Epithelial cell of prostate (primary cell): ENCODE measurements at regions not wholly inside any gene's neighbourhood (a gene's known extent, or its start where the extent isn't known, plus 50 kb on each side); places are given as distances from the start of the nearest gene placed in this dataset.

Source experiments
- DNase-seq: peaks from one replicate; pipeline ENCODE4 v3.0.0-alpha.2; 2011; ENCODE audit warnings: low read depth, low spot score
- H3K27ac ChIP-seq: fragments of 450-650 bp; 2 replicates; pipeline ENCODE4 v1.5.1; 2017; ENCODE audit warnings: mild to moderate bottlenecking

DNA sequence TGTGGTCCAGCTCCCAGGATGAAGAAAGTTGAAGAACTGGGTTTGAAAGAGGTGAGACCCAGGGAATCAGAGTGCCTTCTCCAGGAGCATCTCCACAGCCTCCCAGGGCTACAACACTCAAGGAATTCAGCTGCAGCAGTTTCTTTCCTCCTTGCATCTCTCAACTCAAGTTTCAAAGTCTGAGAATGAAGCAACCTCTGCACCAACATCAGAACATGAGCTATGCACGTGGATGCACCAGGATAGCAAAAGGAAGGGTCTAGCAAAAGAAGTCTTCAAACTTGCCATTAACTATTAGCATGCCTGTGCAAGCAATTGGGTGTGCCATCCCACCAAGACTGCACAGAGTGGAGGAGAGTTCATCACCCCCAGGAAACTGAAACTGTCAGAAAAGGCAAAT, 193.9 kb downstream of the OTOR start:
- no peak overlapping the region for H3K27ac ChIP-seq
- no peak for DNase-seq

- H3K27ac ChIP-seq, result no peak overlapping the region
- DNase-seq, result no peak
Measured at GRCh38 chr20:16942756-16943155, 194.6 kb downstream of the OTOR start.

GRCh38 chr20:16944745-16945144, 196.6 kb downstream of the OTOR start:
- H3K27ac ChIP-seq, result no peak overlapping the region
- no peak for DNase-seq

GRCh38 chr20:16945619-16946018, 197.5 kb downstream of the OTOR start:
- no peak for DNase-seq
- no peak overlapping the region for H3K27ac ChIP-seq

DNA sequence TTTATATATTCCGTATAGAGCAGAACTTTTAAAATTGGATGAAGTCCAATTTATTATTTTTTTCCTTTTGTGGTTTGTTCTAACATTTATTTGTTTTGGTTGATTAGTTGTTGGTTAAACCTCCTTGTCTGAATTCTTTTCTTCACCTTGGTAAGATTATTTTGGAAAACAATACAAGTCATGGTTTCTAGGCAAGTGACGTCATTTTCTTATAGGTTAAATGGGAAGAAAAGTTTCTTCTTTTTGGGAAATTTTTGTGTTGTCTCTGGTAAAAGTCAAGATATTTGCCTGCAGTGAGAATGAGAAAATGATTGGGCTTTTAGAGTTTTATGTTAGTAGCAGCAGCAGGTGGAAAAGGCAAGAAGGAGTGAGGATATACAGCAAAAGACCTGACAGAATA, 197.9 kb downstream of the OTOR start:
- no peak for DNase-seq
- H3K27ac ChIP-seq, result no peak overlapping the region

DNA sequence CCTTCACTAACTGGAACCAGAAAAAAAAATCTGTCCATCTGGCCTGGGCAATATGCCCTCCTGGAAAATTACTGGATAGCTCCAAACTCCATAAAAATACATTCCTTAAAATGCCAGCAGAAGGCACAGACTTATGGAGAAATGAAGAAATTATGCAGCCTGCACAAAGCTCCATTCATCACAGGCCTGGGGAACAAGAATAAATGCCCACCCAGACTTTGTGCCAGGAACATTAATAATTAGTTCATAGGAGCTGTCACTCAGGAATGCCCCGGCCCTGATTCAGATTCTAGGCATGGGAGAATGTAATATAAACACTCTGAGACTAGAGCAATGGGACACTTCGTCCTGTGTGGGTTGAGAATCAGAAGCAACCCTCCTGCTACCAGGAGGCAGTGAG, 199.3 kb downstream of the OTOR start:
- no peak for DNase-seq
- no peak overlapping the region for H3K27ac ChIP-seq

- no peak overlapping the region for H3K27ac ChIP-seq
- no peak for DNase-seq
Measured at GRCh38 chr20:16951876-16952275, 203.7 kb downstream of the OTOR start.

DNA sequence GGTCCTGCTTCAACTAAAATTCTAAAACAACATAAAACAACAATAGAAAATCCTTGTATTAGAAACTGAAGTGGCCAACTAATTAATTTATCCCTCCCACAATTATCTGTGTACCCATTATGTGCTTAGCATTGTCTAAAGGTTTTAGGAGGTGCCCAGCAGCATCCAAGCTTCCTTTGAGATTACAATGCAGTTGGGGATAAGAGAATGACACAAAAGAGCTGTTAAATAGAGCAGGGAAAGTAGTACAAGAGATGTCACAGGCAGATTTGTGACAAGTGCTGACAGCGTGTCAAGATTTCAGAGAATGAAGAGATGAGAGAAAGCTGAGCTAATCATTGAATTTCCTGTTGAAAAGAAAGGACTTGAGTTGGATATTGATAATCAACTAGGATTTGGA, 204.8 kb downstream of the OTOR start:
- H3K27ac ChIP-seq, result no peak overlapping the region
- no peak for DNase-seq

- DNase-seq, result no peak
Measured at GRCh38 chr20:16953858-16954257, 205.7 kb downstream of the OTOR start.

DNA sequence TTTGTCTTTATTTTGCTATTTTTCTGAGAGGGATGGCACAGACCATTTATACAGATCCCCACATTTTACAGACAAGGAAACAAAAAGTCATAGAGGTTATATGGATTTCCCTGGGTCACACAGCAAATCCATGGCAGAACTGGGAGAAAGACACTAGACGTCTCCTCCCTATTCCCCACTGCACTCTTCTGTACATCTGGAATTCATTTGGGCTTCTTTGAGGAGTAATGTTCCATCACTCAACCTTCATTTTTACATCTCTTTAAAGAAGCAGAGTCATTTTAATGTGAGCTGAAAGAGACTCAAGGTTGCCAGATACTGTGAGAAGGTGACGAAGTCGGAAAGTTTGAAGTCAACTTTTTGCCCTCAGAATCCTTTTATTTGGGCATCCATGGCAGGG, 207.3 kb downstream of the OTOR start:
- H3K27ac ChIP-seq, result no peak overlapping the region
- DNase-seq, result no peak

More at GRCh38 chr20:16953858-16954257, 205.7 kb downstream of the OTOR start:
- no peak overlapping the region for H3K27ac ChIP-seq

DNA sequence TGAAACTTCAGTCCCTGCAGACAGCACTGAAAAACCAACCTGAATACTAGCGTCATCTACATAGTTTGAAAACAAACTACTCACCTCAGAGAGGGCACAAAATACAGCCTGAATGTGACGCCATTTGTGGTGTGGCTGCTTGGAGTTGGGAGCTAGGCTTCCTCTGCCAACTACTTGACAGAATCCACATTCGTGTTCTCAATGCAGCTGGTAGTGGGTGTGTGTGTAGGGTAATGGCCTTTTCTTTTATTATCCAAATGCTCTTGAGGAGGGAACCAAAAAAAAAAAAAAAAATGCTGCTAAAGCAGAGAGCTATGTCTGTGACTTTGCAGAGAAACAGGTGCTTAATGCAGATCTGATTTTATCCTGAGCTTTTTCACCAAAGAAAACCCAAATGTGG, 207.8 kb downstream of the OTOR start:
- no peak for DNase-seq
- H3K27ac ChIP-seq, result no peak overlapping the region

DNA sequence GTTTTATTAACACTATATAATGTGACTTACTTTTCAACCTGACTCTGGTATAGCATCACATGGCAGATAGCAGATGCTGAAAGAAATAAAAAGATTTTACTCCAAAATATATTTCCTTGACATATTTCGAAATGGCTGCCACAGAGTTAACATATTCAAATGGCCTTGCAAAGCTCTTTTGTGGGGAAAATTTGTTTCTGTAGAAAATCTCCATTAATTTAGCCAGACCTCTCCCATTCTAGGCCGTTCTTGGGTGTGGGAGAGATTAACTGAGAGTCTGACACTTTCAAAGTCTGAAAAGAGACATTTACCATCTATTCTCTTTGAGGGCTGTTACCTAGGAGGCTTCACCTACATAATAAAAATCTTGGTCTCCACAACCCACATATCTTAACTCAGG, 217.2 kb downstream of the OTOR start:
- H3K27ac ChIP-seq, result no peak overlapping the region
- DNase-seq, result no peak

DNA sequence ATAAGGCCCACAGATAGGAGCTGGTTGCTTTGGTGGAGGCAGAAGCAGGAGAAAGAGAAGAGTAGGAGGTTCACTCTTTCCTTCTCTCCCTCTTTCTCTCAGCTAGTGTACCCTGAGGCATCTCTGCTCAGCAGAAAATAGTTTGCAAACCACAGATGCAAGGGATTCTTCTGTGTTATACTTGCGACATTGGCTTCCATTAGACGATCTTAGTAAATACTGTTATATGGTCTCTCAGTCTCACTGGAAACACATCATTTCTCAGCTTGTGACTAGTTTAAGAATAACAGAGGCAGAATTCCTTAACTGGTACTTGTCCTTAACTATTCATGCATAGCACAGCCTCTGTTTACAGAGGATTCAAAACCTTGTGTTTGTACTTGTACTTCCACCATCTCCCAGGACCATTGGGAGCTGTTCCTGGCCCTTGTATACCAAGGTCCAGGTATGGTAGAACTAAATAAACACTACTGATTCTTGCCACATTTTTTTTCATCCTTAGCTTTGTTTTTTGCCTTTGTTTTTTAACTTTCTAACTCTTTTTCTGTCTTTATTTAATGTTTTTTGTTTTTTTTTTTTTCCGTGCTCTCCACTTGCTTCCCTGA, 218.2 kb downstream of the OTOR start:
- no peak overlapping the region for H3K27ac ChIP-seq

GRCh38 chr20:16968099-16968498, 219.9 kb downstream of the OTOR start:
- no peak overlapping the region for H3K27ac ChIP-seq
- DNase-seq, result no peak

More for the DNA sequence above, 218.2 kb downstream of the OTOR start:
- no peak for DNase-seq

DNA sequence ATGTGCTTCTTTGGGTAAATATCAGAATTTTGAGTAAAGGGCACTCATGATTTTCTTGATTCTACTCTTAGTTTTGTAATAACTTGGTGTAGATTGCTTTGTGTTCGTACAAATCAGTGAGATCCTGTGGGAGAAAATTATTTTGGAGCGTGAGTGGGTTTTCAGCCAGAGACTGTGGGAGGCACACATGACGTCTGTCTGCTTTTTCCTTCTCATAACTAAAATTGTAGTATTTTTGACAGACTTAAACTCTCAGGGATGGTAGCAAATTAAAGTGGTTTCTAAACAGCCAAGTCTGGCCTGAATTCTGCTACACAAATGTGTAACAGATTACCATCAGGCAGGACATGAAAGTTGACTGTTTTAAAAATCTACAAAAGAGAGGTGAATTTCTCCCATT, 222.6 kb downstream of the OTOR start:
- H3K27ac ChIP-seq, result no peak overlapping the region
- no peak for DNase-seq

GRCh38 chr20:16974080-16974854, 226.1 kb downstream of the OTOR start:
- no peak overlapping the region for H3K27ac ChIP-seq
- no peak for DNase-seq

DNA sequence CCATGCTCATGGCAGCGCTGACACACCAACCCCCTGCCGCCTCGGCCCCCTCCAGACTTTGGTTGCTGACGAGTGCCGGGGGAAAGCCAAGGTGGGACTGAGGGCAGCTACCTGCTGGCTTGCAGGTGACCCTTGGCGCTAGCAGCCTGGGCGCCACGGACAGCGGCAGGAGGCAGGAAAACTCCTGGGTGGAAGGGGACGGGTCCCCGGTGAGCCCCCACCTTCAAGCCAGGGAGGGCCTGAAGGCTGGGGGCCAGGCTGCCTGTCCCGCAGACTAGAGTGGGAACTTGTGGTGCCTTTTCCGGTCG, 226.7 kb downstream of the OTOR start:
- DNase-seq, result no peak
- no peak overlapping the region for H3K27ac ChIP-seq

- no peak for DNase-seq
Measured at GRCh38 chr20:16975682-16976081, 227.5 kb downstream of the OTOR start.

GRCh38 chr20:16978497-16978896, 230.3 kb downstream of the OTOR start:
- no peak overlapping the region for H3K27ac ChIP-seq
- no peak for DNase-seq

More at GRCh38 chr20:16975682-16976081, 227.5 kb downstream of the OTOR start:
- H3K27ac ChIP-seq, result no peak overlapping the region

DNA sequence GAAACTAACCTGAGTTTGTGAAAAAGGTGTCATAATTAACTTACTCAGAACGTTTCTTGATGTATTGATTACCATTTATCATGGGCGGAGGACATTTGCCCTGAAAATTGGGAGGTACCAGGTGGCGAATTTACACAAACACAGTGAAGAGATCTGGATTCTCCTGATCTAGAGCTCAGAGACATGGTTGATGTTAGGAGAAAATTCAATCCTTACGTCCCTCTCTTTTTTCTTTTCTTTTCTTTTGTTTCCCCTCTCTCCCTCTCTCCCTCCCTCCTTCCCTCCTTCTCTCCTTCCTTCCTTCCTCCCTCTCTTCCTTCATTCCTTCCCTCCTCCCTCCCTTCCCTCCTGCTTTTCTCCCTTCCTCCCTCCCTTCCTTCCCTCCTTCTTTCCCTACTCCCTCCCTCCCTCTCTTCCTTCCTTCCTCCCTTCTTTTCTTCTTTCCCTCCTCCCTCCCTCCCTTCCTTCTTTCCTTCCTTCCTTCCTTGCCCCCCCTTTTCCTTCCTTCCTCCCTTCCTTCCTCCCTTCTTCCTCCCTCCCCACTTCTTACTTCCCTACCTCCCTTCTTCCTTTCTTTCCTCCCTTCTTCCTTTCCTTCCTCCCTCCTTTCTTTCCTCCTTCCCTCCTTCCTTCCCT, 234.1 kb downstream of the OTOR start:
- no peak for DNase-seq
- no peak overlapping the region for H3K27ac ChIP-seq

DNA sequence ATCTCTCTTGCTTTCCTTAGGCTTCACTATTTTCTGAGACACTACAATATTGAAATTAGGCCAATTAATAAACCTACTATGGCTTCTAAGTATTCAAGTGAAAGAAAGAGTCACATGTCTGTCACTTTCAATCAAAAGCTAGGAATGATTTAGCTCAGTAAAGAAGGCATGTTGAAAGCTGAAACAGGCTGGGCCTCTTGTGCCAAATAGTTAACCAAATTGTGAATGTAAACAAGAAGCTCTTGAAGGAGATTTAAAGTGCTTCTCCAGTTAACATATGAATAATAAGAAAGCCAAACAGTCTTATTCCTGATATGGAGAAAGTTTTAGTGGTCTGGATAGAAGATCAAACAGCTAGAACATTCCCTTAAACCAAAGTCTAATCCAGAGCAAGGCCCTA, 236.3 kb downstream of the OTOR start:
- no peak overlapping the region for H3K27ac ChIP-seq
- DNase-seq, result no peak
